ES-I3 (cell line): ENCODE measurements at regions not wholly inside any gene's neighbourhood (a gene's known extent, or its start where the extent isn't known, plus 50 kb on each side); places are given as distances from the start of the nearest gene placed in this dataset.
"Not testable (repeated sequence)": the region's sequence is repeated elsewhere in the genome, so short reads cannot be mapped to it uniquely, and the experiment has no call there.

Experiments used
- H3K36me3 ChIP-seq: 2 replicates; pipeline ENCODE4 v1.6.1; 2013; ENCODE audit warnings: mild to moderate bottlenecking, low read length, control low read depth, moderate library complexity; ENCODE audit not compliant: insufficient read depth
- H3K4me1 ChIP-seq: 2 replicates; pipeline ENCODE4 v1.6.1; 2013; ENCODE audit warnings: mild to moderate bottlenecking, control low read depth, low read length; ENCODE audit not compliant: insufficient read depth
- H3K9ac ChIP-seq: 2 replicates; pipeline ENCODE4 v1.6.1; 2013; ENCODE audit warnings: low read depth, mild to moderate bottlenecking, low read length, moderate library complexity
- H3K9me3 ChIP-seq: 2 replicates; pipeline ENCODE4 v1.6.1; 2013; ENCODE audit warnings: mild to moderate bottlenecking, low read length, moderate library complexity; ENCODE audit not compliant: control insufficient read depth, insufficient read depth

GRCh38 chr5:96113170-96113939 lies 151.7 kb upstream of the ELL2 start:
- H3K36me3 ChIP-seq = no peaks in the 10 kb centered on the region
- no peak overlapping the region for H3K9ac ChIP-seq
- H3K4me1 ChIP-seq = 0 out of 2 replicates have a peak, but pooled peaks cover 3% of the 10 kb centered on the region
- H3K9me3 ChIP-seq = no peaks in the 10 kb centered on the region

- Histone ChIP-seq H3K9ac (no peak overlapping the region), H3K4me1 (no peaks in the 10 kb centered on the region), H3K9me3 (no peaks in the 10 kb centered on the region), H3K36me3 (no peaks in the 10 kb centered on the region)
Observed at GRCh38 chr5:96112703-96113102, 151.1 kb upstream of the ELL2 start.

GRCh38 chr5:96112123-96112670 lies 150.5 kb upstream of the ELL2 start:
- Histone ChIP-seq H3K4me1 (no peaks in the 10 kb centered on the region), H3K9ac (no peak overlapping the region), H3K36me3 (no peaks in the 10 kb centered on the region), H3K9me3 (no peaks in the 10 kb centered on the region)

GRCh38 chr5:96111080-96111756 lies 149.6 kb upstream of the ELL2 start:
- Histone ChIP-seq H3K9ac (no peak overlapping the region), H3K9me3 (no peaks in the 10 kb centered on the region)

GRCh38 chr5:96110300-96110699 lies 148.6 kb upstream of the ELL2 start:
- Histone ChIP-seq H3K4me1 (no peaks in the 10 kb centered on the region), H3K36me3 (no peaks in the 10 kb centered on the region), H3K9me3 (no peaks in the 10 kb centered on the region), H3K9ac (no peak overlapping the region)

More at GRCh38 chr5:96111080-96111756, 149.6 kb upstream of the ELL2 start:
- H3K4me1 ChIP-seq = no peaks in the 10 kb centered on the region
- no peaks in the 10 kb centered on the region for H3K36me3 ChIP-seq

- H3K9ac ChIP-seq, H3K4me1 ChIP-seq, H3K9me3 ChIP-seq, H3K36me3 ChIP-seq: not testable (repeated sequence)
Observed at GRCh38 chr5:96108629-96109028, 147.0 kb upstream of the ELL2 start.

GRCh38 chr5:96103829-96104228 lies 142.2 kb upstream of the ELL2 start:
- not testable (repeated sequence) for H3K9ac ChIP-seq, H3K4me1 ChIP-seq, H3K9me3 ChIP-seq, H3K36me3 ChIP-seq

- no peak overlapping the region for H3K9ac ChIP-seq
- H3K9me3 ChIP-seq = no peaks in the 10 kb centered on the region
- H3K4me1 ChIP-seq = peaks cover 2% of the 10 kb centered on the region; the same call in 1 of the 2 replicates
- no peaks in the 10 kb centered on the region for H3K36me3 ChIP-seq
Observed at GRCh38 chr5:96101358-96102089, 139.9 kb upstream of the ELL2 start.

GRCh38 chr5:96097488-96097887 lies 135.8 kb upstream of the ELL2 start:
- not testable (repeated sequence) for H3K9me3 ChIP-seq, H3K36me3 ChIP-seq, H3K9ac ChIP-seq
- peaks cover 15% of the 10 kb centered on the region; the same call in 1 of the 2 replicates for H3K4me1 ChIP-seq

- H3K9me3 ChIP-seq = no peaks in the 10 kb centered on the region
- peaks cover 15% of the 10 kb centered on the region; the same call in 1 of the 2 replicates for H3K4me1 ChIP-seq
- H3K9ac ChIP-seq = no peak overlapping the region
- no peaks in the 10 kb centered on the region for H3K36me3 ChIP-seq
Observed at GRCh38 chr5:96096724-96097123, 135.1 kb upstream of the ELL2 start.

- H3K9me3 ChIP-seq = no peaks in the 10 kb centered on the region
- no peaks in the 10 kb centered on the region for H3K36me3 ChIP-seq
- H3K9ac ChIP-seq = no peak overlapping the region
- H3K4me1 ChIP-seq = peaks cover 15% of the 10 kb centered on the region; the same call in 1 of the 2 replicates
Observed at GRCh38 chr5:96094904-96095303, 133.3 kb upstream of the ELL2 start.

- no peak overlapping the region for H3K9ac ChIP-seq
Observed at GRCh38 chr5:96093890-96094381, 132.3 kb upstream of the ELL2 start.

GRCh38 chr5:96093340-96093739 lies 131.7 kb upstream of the ELL2 start:
- Histone ChIP-seq H3K36me3 (no peaks in the 10 kb centered on the region), H3K9me3 (no peaks in the 10 kb centered on the region), H3K4me1 (peaks cover 19% of the 10 kb centered on the region; the same call in 1 of the 2 replicates), H3K9ac (no peak overlapping the region)

More at GRCh38 chr5:96093890-96094381, 132.3 kb upstream of the ELL2 start:
- Histone ChIP-seq H3K9me3 (no peaks in the 10 kb centered on the region), H3K4me1 (peaks cover 15% of the 10 kb centered on the region; the same call in 1 of the 2 replicates), H3K36me3 (no peaks in the 10 kb centered on the region)

GRCh38 chr5:96091874-96092273 lies 130.2 kb upstream of the ELL2 start:
- Histone ChIP-seq H3K9ac (no peak overlapping the region), H3K36me3 (no peaks in the 10 kb centered on the region), H3K4me1 (peaks cover 29% of the 10 kb centered on the region), H3K9me3 (no peaks in the 10 kb centered on the region)
